Ascending aorta (tissue), 2 donors: ENCODE measurements at regions not wholly inside any gene's neighbourhood (a gene's known extent, or its start where the extent isn't known, plus 50 kb on each side); places are given as distances from the start of the nearest gene placed in this dataset.

Source experiments
- DNase-seq, 2 donors: peaks; one replicate each; pipeline ENCODE4 v3.0.0-alpha.2; 2019; ENCODE audit warnings: low spot score in 2 of 2
- H3K27ac ChIP-seq, 2 donors: fragments of 200-600 bp; sonication (generic); one replicate each; pipeline ENCODE4 v1.5.1; 2016 to 2017; ENCODE audit warnings: mild to moderate bottlenecking in 1 of 2
- H3K27me3 ChIP-seq: fragments of 200-600 bp; sonication (generic); one replicate; pipeline ENCODE4 v1.5.1; 2017
- H3K36me3 ChIP-seq, 2 donors: fragments of 200-600 bp; sonication (generic); one replicate each; pipeline ENCODE4 v1.5.1; 2016
- H3K4me1 ChIP-seq, 2 donors: fragments of 200-600 bp; sonication (generic); one replicate each; pipeline ENCODE4 v1.5.1; 2016 to 2017; ENCODE audit warnings: mild to moderate bottlenecking in 1 of 2
- H3K4me3 ChIP-seq, 2 donors: fragments of 200-600 bp; sonication (generic); one replicate each; pipeline ENCODE4 v1.5.1; 2016 to 2017; ENCODE audit warnings: mild to moderate bottlenecking in 1 of 2
- H3K9me3 ChIP-seq, 2 donors: fragments of 200-600 bp; sonication (generic); one replicate each; pipeline ENCODE4 v1.5.1; 2016
- intact Hi-C: fragments of 100-400 bp; cut with DNase I; formaldehyde crosslinking; loops from one replicate; pipeline ENCODE4 v1.15.1; 2023
- TF ChIP-seq, protein P1 (sequence below), 3 experiments: fragments of 200-600 bp in 2 of 3; fragments of 450-650 bp in 1 of 3; sonication (generic) in 2 of 3; IDR thresholded peaks; one replicate each; pipeline ENCODE4 v1.5.1; 2016 to 2019; ENCODE audit warnings: antibody characterized with exemption in 3 of 3, mild to moderate bottlenecking in 1 of 3, moderate library complexity in 1 of 3

DNA sequence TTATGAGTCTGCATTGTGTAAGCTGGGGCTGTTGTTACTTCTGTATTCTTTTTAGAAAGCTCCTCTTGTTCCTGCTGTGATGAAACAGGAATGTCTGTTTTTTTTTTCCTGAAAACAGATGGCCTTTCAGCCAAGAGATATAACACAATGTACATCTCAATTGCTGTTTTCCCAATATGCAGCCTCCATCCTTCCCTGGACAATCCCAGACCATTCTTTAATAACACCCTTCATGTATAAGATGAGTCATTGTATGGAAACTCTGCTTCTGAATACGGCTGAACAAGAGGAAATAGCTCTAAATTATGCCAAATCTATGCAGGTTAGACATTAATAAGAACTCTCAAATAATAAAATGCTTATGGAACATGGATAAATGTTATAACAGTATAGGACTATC lies 60.2 kb upstream of the LRRC4C start:
- intact Hi-C loops = no loop called here
- TF ChIP-seq, protein P1, sequence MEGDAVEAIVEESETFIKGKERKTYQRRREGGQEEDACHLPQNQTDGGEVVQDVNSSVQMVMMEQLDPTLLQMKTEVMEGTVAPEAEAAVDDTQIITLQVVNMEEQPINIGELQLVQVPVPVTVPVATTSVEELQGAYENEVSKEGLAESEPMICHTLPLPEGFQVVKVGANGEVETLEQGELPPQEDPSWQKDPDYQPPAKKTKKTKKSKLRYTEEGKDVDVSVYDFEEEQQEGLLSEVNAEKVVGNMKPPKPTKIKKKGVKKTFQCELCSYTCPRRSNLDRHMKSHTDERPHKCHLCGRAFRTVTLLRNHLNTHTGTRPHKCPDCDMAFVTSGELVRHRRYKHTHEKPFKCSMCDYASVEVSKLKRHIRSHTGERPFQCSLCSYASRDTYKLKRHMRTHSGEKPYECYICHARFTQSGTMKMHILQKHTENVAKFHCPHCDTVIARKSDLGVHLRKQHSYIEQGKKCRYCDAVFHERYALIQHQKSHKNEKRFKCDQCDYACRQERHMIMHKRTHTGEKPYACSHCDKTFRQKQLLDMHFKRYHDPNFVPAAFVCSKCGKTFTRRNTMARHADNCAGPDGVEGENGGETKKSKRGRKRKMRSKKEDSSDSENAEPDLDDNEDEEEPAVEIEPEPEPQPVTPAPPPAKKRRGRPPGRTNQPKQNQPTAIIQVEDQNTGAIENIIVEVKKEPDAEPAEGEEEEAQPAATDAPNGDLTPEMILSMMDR (IDR thresholded peaks at IDR 0.05) = no peak
- Histone ChIP-seq H3K36me3 (no peaks in the 10 kb centered on the region), H3K27ac (no peak overlapping the region), H3K9me3 (no peaks in the 10 kb centered on the region), H3K4me1 (no peaks in the 10 kb centered on the region), H3K27me3 (no peaks in the 10 kb centered on the region), H3K4me3 (no peak overlapping the region)
- no peak for DNase-seq

DNA sequence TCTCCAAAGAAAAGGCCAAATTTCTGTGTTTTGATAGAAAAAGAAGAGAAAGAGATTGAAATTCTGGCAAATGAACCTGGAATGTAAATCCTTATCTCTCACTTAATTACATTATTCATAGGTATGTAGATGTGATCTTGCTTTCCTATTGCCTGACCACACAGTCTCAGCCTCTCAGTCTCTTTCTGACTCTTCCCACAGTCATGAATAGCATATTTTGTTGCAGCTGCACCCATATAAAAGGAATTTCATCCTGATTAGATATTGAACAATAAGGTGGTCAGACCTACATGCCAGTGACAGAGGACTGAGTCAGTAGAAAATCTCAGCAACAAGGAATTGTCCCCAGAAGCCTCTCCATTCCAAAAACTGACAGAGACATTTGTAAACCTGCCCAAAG lies 62.9 kb upstream of the LRRC4C start:
- Histone ChIP-seq H3K27ac (no peak overlapping the region), H3K4me3 (no peak overlapping the region), H3K27me3 (no peaks in the 10 kb centered on the region), H3K9me3 (no peaks in the 10 kb centered on the region), H3K36me3 (no peaks in the 10 kb centered on the region), H3K4me1 (no peaks in the 10 kb centered on the region)
- TF ChIP-seq, protein P1 (IDR thresholded peaks at IDR 0.05) = no peak
- no peak for DNase-seq
- intact Hi-C loops = no loop called here

DNA sequence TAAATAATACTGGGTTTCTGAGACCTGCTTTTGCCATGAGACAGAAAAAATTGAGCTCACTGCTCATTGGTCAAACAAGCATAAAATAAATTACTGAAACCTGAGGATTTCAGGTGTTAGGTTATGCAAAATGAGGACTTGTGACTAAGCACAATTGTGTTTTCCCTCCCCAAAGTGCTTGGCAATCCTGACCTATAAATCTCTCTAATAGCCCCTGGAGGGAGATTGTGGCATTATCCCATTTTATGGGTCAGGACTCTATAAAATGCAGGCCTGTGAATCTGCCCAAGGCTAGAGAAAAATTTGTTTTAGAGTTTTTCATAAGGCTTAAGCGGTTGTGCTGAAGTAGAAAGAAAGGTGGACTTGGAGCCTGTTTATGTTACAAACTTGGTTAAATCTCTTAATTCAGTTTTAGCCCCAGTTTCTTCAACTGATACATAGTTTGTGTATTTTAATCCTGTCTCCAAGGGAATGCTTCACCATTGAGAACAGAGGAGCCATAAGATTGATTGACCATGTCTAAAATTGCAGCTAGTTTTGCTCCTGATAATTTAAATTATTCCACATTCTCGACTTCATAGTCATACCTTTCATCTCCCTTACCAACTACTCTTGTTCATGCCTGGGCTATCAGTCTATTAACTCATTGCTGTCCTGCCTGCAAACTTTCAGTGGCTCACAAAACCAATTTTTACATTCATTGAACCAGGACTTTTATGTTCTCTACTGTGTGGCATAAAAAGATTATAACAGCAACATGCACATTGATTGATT lies 63.6 kb upstream of the LRRC4C start:
- H3K4me3 ChIP-seq = no peak overlapping the region
- intact Hi-C loops = no loop called here
- no peaks in the 10 kb centered on the region for H3K4me1 ChIP-seq
- TF ChIP-seq, protein P1 (IDR thresholded peaks at IDR 0.05) = no peak
- H3K27ac ChIP-seq = no peak overlapping the region
- no peaks in the 10 kb centered on the region for H3K36me3 ChIP-seq
- H3K27me3 ChIP-seq = no peaks in the 10 kb centered on the region
- no peak for DNase-seq
- no peaks in the 10 kb centered on the region for H3K9me3 ChIP-seq

DNA sequence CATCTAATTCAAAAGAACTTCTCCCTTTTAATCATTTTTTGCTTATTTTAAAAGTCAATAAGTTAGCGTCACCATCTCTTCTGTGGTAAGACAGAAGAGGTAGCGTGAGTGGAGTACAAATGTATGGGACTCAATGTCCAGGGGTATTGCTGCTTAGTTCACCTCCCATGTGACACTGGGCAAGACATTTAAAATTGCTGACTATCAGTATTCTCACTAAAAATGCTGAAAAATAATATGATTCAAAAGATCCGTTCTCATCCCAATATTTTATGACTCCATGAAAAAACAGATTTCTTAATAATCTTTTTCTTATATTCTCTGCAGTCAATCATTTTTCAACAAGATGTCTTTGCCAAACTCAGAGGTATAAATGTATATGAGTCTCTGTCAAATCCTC lies 68.1 kb upstream of the LRRC4C start:
- Histone ChIP-seq H3K9me3 (no peaks in the 10 kb centered on the region), H3K4me1 (no peaks in the 10 kb centered on the region), H3K36me3 (no peaks in the 10 kb centered on the region), H3K27ac (no peak overlapping the region), H3K27me3 (no peaks in the 10 kb centered on the region), H3K4me3 (no peak overlapping the region)
- TF ChIP-seq, protein P1 (IDR thresholded peaks at IDR 0.05) = no peak
- intact Hi-C loops = no loop called here
- DNase-seq = no peak

DNA sequence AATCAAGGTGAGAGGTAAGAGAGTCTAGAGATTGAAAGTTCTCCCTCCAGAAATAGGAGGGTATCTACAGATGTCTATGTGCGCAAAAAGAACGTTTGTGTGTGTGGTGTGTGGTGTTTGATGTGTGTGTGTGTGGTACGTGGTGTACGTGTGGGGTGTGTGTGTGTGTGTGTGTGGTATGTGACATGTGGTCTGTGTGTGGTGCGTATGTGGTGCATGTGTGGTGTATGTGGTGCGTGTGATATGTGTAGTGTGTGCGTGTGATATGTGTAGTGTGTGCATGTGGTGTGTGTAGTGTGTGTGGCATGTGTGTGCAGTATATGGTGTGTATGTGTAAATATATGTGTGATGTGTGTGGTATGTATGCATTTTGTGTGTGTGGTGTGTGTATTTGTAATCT lies 73.0 kb upstream of the LRRC4C start:
- intact Hi-C loops = no loop called here
- Histone ChIP-seq H3K36me3 (no peaks in the 10 kb centered on the region), H3K27me3 (no peaks in the 10 kb centered on the region), H3K4me1 (no peaks in the 10 kb centered on the region), H3K4me3 (no peak overlapping the region), H3K27ac (no peak overlapping the region), H3K9me3 (no peaks in the 10 kb centered on the region)
- DNase-seq = no peak
- TF ChIP-seq, protein P1 (IDR thresholded peaks at IDR 0.05) = no peak

DNA sequence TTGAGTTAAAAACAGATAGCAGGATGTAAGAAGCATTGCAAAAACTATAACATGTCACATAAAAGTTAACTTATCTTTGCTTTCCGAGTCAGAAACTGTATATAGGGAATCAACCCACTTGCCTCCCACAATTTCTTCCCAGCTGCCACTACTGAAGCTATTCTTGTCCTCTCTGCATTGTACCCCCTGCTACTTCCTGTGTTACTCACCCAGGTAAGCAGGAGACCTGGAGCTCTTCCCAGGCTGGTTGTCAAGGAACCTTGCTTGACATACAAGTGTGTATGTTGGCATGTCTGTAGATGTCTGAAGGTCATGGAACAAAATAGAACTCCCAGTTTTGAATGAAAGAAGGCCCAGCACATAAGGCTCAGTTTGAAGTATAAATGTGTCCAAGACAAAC lies 74.3 kb upstream of the LRRC4C start:
- no peak overlapping the region for H3K27ac ChIP-seq
- no peaks in the 10 kb centered on the region for H3K4me1 ChIP-seq
- H3K4me3 ChIP-seq = no peak overlapping the region
- intact Hi-C loops = no loop called here
- DNase-seq = no peak
- H3K36me3 ChIP-seq = no peaks in the 10 kb centered on the region
- TF ChIP-seq, protein P1 (IDR thresholded peaks at IDR 0.05) = no peak
- no peaks in the 10 kb centered on the region for H3K27me3 ChIP-seq
- no peaks in the 10 kb centered on the region for H3K9me3 ChIP-seq
